ENCODE measurements at regions not wholly inside any gene's neighbourhood (a gene's known extent, or its start where the extent isn't known, plus 50 kb on each side); places are given as distances from the start of the nearest gene placed in this dataset.
A peak's percentile ranks its signal among the peaks of the same experiment; 100 is the strongest.

DNA sequence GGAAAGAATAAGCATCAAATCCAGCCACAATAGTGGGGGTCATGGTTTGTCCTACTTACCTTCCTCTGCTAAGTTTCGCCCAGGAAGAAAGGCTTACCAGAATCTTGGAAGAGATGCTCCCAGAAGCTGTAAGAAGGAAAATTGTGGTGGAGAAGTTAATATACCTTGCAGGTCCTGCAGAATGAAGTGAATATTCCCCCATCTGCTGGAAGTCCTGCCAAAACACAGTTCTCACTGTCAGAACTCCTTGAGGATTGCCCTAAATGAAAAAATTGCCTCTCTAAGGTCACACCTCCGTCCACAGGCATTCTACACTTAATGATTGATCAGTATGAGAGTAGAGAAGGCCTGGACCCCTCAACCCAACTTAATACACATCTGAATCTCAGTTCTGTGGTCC is 78.4 kb upstream of the RGS21 start:
- no peak overlapping the region for H3K27ac ChIP-seq
- DNase-seq, result no peak
- 71 to 91% (median 81%) methylated on average over 2 of the region's 2 CpGs for WGBS, 5 donors
- intact Hi-C loops (cut with DNase I; ENCODE audit: low total_unique reads), result no loop called here
- TF ChIP-seq POLR2A (IDR thresholded peaks at IDR 0.05) (no peak), POLR2AphosphoS5 (IDR thresholded peaks at IDR 0.05) (no peak)
- TF ChIP-seq, protein P1, sequence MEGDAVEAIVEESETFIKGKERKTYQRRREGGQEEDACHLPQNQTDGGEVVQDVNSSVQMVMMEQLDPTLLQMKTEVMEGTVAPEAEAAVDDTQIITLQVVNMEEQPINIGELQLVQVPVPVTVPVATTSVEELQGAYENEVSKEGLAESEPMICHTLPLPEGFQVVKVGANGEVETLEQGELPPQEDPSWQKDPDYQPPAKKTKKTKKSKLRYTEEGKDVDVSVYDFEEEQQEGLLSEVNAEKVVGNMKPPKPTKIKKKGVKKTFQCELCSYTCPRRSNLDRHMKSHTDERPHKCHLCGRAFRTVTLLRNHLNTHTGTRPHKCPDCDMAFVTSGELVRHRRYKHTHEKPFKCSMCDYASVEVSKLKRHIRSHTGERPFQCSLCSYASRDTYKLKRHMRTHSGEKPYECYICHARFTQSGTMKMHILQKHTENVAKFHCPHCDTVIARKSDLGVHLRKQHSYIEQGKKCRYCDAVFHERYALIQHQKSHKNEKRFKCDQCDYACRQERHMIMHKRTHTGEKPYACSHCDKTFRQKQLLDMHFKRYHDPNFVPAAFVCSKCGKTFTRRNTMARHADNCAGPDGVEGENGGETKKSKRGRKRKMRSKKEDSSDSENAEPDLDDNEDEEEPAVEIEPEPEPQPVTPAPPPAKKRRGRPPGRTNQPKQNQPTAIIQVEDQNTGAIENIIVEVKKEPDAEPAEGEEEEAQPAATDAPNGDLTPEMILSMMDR (IDR thresholded peaks at IDR 0.05 in 8 of 11, conservative IDR thresholded peaks at IDR 0.05 in 3 of 11), result no peak
- no peaks in the 10 kb centered on the region for H3K4me1 ChIP-seq
- H3K4me3 ChIP-seq, result no peak overlapping the region
- peaks cover 0 to 13% (median 9%) of the 10 kb centered on the region in 8 donors for H3K9me3 ChIP-seq
- no peaks in the 10 kb centered on the region for H3K36me3 ChIP-seq
- no peaks in the 10 kb centered on the region for H3K27me3 ChIP-seq (replicated peaks in 1 of 7)

DNA sequence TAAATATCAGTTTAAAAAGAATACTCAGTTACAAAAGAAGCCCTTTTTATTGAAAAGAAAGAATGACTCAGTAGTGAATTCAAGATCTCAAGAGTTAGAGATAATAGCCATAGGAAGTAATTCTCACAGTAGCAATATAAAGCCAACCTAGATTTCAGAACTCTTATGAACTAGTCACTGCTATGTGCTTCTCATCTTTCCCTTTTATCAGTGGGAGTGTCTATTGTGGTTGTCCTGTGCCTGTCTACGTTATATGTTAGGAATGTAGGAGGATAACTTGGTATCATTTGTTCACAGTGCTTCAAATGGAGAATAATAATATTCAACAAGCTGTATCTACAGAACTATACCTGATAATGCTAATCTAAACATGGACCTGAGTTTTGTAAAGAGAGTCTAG is 73.1 kb upstream of the RGS21 start:
- 54 to 80% (median 67%) methylated on average over 1 of the region's 1 CpG for WGBS, 5 donors
- Histone ChIP-seq H3K4me1 (no peaks in the 10 kb centered on the region), H3K27me3 (replicated peaks in 1 of 7) (no peaks in the 10 kb centered on the region), H3K27ac (no peak overlapping the region), H3K9me3 (peaks cover 0 to 55% (median 30%) of the 10 kb centered on the region in 8 donors), H3K4me3 (no peak overlapping the region), H3K36me3 (no peaks in the 10 kb centered on the region)
- TF ChIP-seq POLR2AphosphoS5 (IDR thresholded peaks at IDR 0.05) (no peak), POLR2A (IDR thresholded peaks at IDR 0.05) (no peak)
- TF ChIP-seq, protein P1 (IDR thresholded peaks at IDR 0.05 in 8 of 11, conservative IDR thresholded peaks at IDR 0.05 in 3 of 11), result no peak
- intact Hi-C loops (cut with DNase I; ENCODE audit: low total_unique reads), result no loop called here
- no peak for DNase-seq

DNA sequence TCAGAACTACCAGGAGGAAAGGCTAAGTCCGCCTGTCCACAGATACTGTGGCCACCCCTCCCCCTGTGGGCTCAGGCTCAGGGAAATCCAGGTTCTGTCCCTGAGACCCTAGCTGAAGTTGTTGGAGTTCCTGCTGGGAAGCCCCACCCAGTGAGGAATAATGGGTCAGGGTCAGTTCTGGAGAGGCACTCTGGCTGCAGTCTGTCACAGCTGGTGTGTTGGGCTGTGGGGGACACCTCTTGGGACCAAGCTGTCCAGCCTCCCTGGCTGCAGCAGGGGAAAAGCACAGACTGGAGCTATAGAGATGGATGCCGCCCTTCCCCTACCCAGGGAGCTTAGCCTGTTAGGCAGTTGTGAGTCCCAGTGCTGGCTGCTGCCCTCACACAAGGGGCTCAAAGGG is 65.1 kb upstream of the RGS21 start:
- peak; percentile 77 for DNase-seq
- H3K27me3 ChIP-seq (replicated peaks in 1 of 7), result no peaks in the 10 kb centered on the region
- intact Hi-C loops (cut with DNase I; ENCODE audit: low total_unique reads), result no loop called here
- no peak overlapping the region for H3K4me3 ChIP-seq
- TF ChIP-seq POLR2AphosphoS5 (IDR thresholded peaks at IDR 0.05), result peak in 1 of 3 donors; percentile 25
- TF ChIP-seq POLR2A (IDR thresholded peaks at IDR 0.05), result no peak
- H3K36me3 ChIP-seq, result no peaks in the 10 kb centered on the region
- WGBS, 5 donors, result 15 to 76% (median 67%) methylated on average over 2 of the region's 2 CpGs
- no peaks in the 10 kb centered on the region for H3K4me1 ChIP-seq
- H3K27ac ChIP-seq, result peak overlapping the region in 1 of 8 donors; percentile 16
- peaks cover 0 to 43% (median 17%) of the 10 kb centered on the region in 8 donors for H3K9me3 ChIP-seq

DNA sequence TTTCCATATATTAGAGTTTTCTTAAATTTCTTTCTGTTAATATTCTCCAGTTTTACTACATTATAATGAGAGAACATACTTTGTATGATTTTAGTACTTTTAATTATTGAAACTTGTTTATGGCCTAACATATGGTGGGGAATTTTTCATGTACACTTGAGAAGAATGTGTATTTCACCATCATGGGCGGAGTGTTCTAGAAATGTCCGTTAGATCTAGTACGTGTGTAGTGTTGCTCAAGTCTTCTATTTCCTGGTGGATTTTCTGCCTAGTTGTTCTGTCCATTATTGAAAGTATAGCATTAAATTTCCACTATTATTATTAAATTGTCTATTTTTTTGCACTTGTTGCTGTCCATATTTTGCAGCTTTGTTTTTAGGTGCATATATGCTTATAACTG is 64.0 kb upstream of the RGS21 start:
- H3K4me3 ChIP-seq, result no peak overlapping the region
- no peak overlapping the region for H3K27ac ChIP-seq
- no peak for DNase-seq
- TF ChIP-seq POLR2AphosphoS5 (IDR thresholded peaks at IDR 0.05) (no peak), POLR2A (IDR thresholded peaks at IDR 0.05) (no peak)
- TF ChIP-seq, protein P1 (IDR thresholded peaks at IDR 0.05 in 8 of 11, conservative IDR thresholded peaks at IDR 0.05 in 3 of 11), result no peak
- 71 to 95% (median 80%) methylated on average over 3 of the region's 3 CpGs for WGBS, 5 donors
- H3K36me3 ChIP-seq, result no peaks in the 10 kb centered on the region
- H3K27me3 ChIP-seq (replicated peaks in 1 of 7), result no peaks in the 10 kb centered on the region
- intact Hi-C loops (cut with DNase I; ENCODE audit: low total_unique reads), result no loop called here
- peaks cover 0 to 41% (median 17%) of the 10 kb centered on the region in 8 donors for H3K9me3 ChIP-seq
- no peaks in the 10 kb centered on the region for H3K4me1 ChIP-seq

All from spleen (tissue), 11 donors.